Fibroblast of villous mesenchyme (primary cell): ENCODE measurements at regions not wholly inside any gene's neighbourhood (a gene's known extent, or its start where the extent isn't known, plus 50 kb on each side); places are given as distances from the start of the nearest gene placed in this dataset.

Source experiments
- DNase-seq: peaks from one replicate; pipeline ENCODE4 v3.0.0-alpha.2; 2010; ENCODE audit warnings: low read depth
- H3K4me3 ChIP-seq: 2 replicates; pipeline ENCODE4 v1.5.1; 2011; ENCODE audit warnings: low read depth, mild to moderate bottlenecking, low read length
- CTCF ChIP-seq: IDR thresholded peaks from 2 replicates; pipeline ENCODE4 v1.5.1; 2012; ENCODE audit warnings: low read depth, mild to moderate bottlenecking, low read length; ENCODE audit not compliant: insufficient read depth

GRCh38 chr14:96663491-96664067 lies 133.6 kb upstream of the VRK1 start:
- H3K4me3 ChIP-seq: no peak overlapping the region
- no peak for TF ChIP-seq CTCF
- DNase-seq: no peak

DNA sequence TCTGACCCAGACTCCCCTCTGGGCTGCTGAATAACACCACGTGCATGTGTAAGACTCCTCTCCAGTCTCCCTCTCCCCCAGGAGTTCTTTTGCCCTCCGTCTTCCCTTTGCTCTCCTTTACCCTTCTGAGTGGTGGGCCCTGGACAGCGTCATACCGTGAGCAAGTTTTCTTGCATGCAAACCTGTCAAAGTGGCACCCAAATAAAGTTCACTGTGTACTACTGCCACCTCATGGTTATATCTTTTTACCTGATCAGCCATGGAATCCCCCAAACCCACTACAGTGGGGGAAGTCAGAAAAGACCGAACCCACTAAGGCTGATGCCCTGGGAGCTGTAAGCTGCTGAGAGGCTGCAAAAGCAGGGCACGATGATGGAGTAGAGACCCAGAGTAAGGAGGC lies 131.1 kb upstream of the VRK1 start:
- no peak for DNase-seq
- no peak for TF ChIP-seq CTCF
- H3K4me3 ChIP-seq: no peak overlapping the region

- TF ChIP-seq CTCF: no peak
- DNase-seq: no peak
- H3K4me3 ChIP-seq: no peak overlapping the region
These were observed 126.8 kb upstream of the VRK1 start for GRCh38 chr14:96670391-96670790.

DNA sequence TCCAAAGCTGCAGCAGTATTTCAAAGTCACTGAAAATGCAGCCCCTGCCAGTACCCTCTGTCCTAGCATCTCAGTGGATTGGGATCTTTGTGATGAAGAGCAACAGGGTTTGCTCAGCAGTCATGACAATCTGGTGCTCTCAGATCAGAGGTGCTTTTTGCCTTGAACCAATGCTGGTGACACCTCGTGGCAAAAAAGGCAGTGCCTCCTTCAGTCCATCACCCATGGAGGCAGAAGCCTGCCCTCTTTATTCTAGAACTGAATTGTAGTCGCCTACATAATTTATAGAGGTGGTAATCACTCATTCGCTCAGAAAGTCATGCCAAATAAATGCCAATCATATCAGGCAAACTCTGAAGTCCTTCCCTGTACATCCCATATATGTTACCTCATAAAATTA lies 126.0 kb upstream of the VRK1 start:
- no peak for DNase-seq
- H3K4me3 ChIP-seq: no peak overlapping the region
- TF ChIP-seq CTCF: no peak

- DNase-seq: no peak
- H3K4me3 ChIP-seq: no peak overlapping the region
- no peak for TF ChIP-seq CTCF
These were observed 123.5 kb upstream of the VRK1 start for GRCh38 chr14:96673706-96674105.

DNA sequence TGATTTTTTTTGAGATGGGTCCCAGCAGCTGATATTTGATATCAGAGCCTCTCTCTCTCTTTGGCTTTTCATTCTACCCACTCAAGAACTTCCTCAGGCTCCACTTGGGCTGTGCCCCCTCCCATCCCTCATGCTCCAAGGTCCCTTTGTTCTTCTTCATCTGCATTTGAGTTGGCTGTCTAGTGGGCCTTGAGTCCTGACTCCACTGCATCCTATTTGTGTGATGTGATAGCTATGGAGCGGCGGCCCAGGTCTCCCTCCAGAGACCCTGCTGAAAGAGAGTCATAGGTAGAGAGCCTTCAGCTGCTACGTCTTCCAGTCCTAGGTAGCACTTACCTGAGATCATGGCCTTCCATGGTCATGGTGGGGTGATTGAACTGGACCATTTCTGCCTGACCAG lies 123.1 kb upstream of the VRK1 start:
- DNase-seq: no peak
- TF ChIP-seq CTCF: no peak
- H3K4me3 ChIP-seq: no peak overlapping the region

DNA sequence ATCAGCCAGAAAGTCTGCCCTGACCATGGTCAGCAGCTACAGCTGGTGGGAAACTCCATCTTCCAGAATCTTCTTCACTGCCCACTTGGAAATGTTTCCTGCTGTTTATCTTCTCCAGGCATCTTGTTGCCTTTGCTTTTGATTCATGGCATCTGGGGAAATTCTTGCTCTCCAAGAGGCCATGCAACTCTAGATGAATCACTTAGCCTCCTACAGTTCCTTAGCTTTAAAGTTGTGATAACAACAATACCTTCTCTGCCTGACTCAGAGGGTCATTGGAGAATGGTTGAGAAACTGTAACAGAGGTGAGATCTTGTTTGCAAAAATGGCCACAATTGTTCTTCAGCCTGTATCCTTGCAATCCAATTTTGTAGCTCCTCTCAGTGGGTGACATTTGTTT lies 121.0 kb upstream of the VRK1 start:
- peak; percentile 6 for DNase-seq
- H3K4me3 ChIP-seq: no peak overlapping the region
- TF ChIP-seq CTCF: no peak
